WTC11 (cell line): ENCODE measurements at regions not wholly inside any gene's neighbourhood (a gene's known extent, or its start where the extent isn't known, plus 50 kb on each side); places are given as distances from the start of the nearest gene placed in this dataset.

Experiments
- ATAC-seq: fragments of 200-7000 bp; cut with Tn5 transposase; 2 replicates; pipeline ENCODE4 v1.10.0; 2021; ENCODE audit warnings: mild to moderate bottlenecking, moderate library complexity
- CTCF ChIA-PET: fragments of 300-600 bp; sonication (Branson Sonifier 250); formaldehyde crosslinking; loops from one replicate; lab custom pipeline; 2021; ENCODE audit warnings: antibody characterized with exemption; lab: Charles Lee
- POLR2A ChIA-PET: fragments of 350-600 bp; sonication (Branson Sonifier 250); formaldehyde crosslinking; loops from one replicate; lab custom pipeline; 2021; ENCODE audit warnings: antibody characterized with exemption; lab: Charles Lee
- DNase-seq: peaks from one replicate; pipeline ENCODE4 v3.0.0; 2021; ENCODE audit warnings: low spot score
- H3K27ac Mint-ChIP-seq: 2 replicates; pipeline ENCODE4 v1.8.0; 2021; ENCODE audit warnings: mixed read lengths
- H3K27me3 Mint-ChIP-seq: 2 replicates; pipeline ENCODE4 v1.8.0; 2021; ENCODE audit warnings: low read depth, mild to moderate bottlenecking, moderate library complexity, mixed read lengths
- H3K36me3 Mint-ChIP-seq: 2 replicates; pipeline ENCODE4 v1.8.0; 2021; ENCODE audit warnings: mixed read lengths
- H3K4me1 Mint-ChIP-seq: 2 replicates; pipeline ENCODE4 v1.8.0; 2022; ENCODE audit warnings: mixed read lengths
- H3K4me3 Mint-ChIP-seq: 2 replicates; pipeline ENCODE4 v1.8.0; 2021; ENCODE audit warnings: mild to moderate bottlenecking, moderate library complexity, mixed read lengths
- H3K9me3 Mint-ChIP-seq: 2 replicates; pipeline ENCODE4 v1.8.0; 2021; ENCODE audit warnings: mixed read lengths
- ATF2 ChIP-seq: sonication (generic); formaldehyde crosslinking; IDR thresholded peaks from 2 replicates; pipeline ENCODE4 v1.8.1; 2022; ENCODE audit warnings: low read depth, missing genetic modification reagents, borderline replicate concordance
- ATF3 ChIP-seq: sonication (generic); formaldehyde crosslinking; conservative IDR thresholded peaks from 2 replicates; pipeline ENCODE4 v1.8.1; 2022; ENCODE audit warnings: mild to moderate bottlenecking, missing genetic modification reagents
- CTCF ChIP-seq: fragments of 200-600 bp; IDR thresholded peaks from 2 replicates; pipeline ENCODE4 v1.8.0; 2022; ENCODE audit warnings: antibody characterized with exemption
- E2F4 ChIP-seq: sonication (generic); formaldehyde crosslinking; IDR thresholded peaks from 2 replicates; pipeline ENCODE4 v1.8.1; 2022; ENCODE audit warnings: low read depth, mild to moderate bottlenecking, moderate library complexity, missing genetic modification reagents, borderline replicate concordance
- EMX1 ChIP-seq: fragments of 250-450 bp; sonication (Bioruptor Pico); IDR thresholded peaks from 2 replicates; pipeline ENCODE4 v1.8.0; 2021; ENCODE audit warnings: mild to moderate bottlenecking
- HMGA2 ChIP-seq: fragments of 250-450 bp; sonication (Bioruptor Pico); IDR thresholded peaks from 2 replicates; pipeline ENCODE4 v1.4.0; 2021; ENCODE audit warnings: mild to moderate bottlenecking, moderate library complexity
- IRF1 ChIP-seq: sonication (generic); formaldehyde crosslinking; IDR thresholded peaks from 2 replicates; pipeline ENCODE4 v1.8.0; 2023; ENCODE audit warnings: missing genetic modification reagents
- JAZF1 ChIP-seq: fragments of 250-450 bp; sonication (Bioruptor Pico); IDR thresholded peaks from 2 replicates; pipeline ENCODE4 v1.9.0; 2021; ENCODE audit warnings: moderate library complexity, mild to moderate bottlenecking, inconsistent platforms
- MXD4 ChIP-seq: fragments of 250-450 bp; sonication (Bioruptor Pico); IDR thresholded peaks from 2 replicates; pipeline ENCODE4 v1.8.0; 2021; ENCODE audit warnings: mild to moderate bottlenecking, moderate library complexity, borderline replicate concordance
- NR3C1 ChIP-seq: sonication (generic); formaldehyde crosslinking; conservative IDR thresholded peaks from 2 replicates; pipeline ENCODE4 v1.8.1; 2023; ENCODE audit warnings: low read depth, mild to moderate bottlenecking, missing genetic modification reagents
- OVOL2 ChIP-seq: fragments of 250-450 bp; sonication (Bioruptor Pico); IDR thresholded peaks from 2 replicates; pipeline ENCODE4 v1.9.0; 2021; ENCODE audit warnings: mild to moderate bottlenecking, borderline replicate concordance
- PREB ChIP-seq: sonication (generic); formaldehyde crosslinking; IDR thresholded peaks from 2 replicates; pipeline ENCODE4 v1.8.1; 2022; ENCODE audit warnings: mild to moderate bottlenecking, missing genetic modification reagents, moderate library complexity, borderline replicate concordance
- SMAD3 ChIP-seq: sonication (generic); formaldehyde crosslinking; IDR thresholded peaks from 2 replicates; pipeline ENCODE4 v1.8.0; 2022; ENCODE audit warnings: missing genetic modification reagents, mild to moderate bottlenecking, borderline replicate concordance
- TCF7 ChIP-seq: sonication (generic); formaldehyde crosslinking; IDR thresholded peaks from 2 replicates; pipeline ENCODE4 v1.8.0; 2022; ENCODE audit warnings: mild to moderate bottlenecking, low read depth, missing genetic modification reagents, moderate library complexity
- TEAD4 ChIP-seq: sonication (generic); formaldehyde crosslinking; IDR thresholded peaks from 2 replicates; pipeline ENCODE4 v1.8.0; 2022; ENCODE audit warnings: mild to moderate bottlenecking, missing genetic modification reagents
- USF1 ChIP-seq: sonication (generic); formaldehyde crosslinking; IDR thresholded peaks from 2 replicates; pipeline ENCODE4 v1.8.0; 2022; ENCODE audit warnings: mild to moderate bottlenecking, missing genetic modification reagents
- ZMAT4 ChIP-seq: fragments of 250-450 bp; sonication (Bioruptor Pico); IDR thresholded peaks from 2 replicates; pipeline ENCODE4 v1.9.0; 2021; ENCODE audit warnings: mild to moderate bottlenecking
- ZNF317 ChIP-seq: sonication (generic); formaldehyde crosslinking; IDR thresholded peaks from 2 replicates; pipeline ENCODE4 v1.8.1; 2023; ENCODE audit warnings: low read depth, mild to moderate bottlenecking, moderate library complexity, missing genetic modification reagents, borderline replicate concordance
- ZNF416 ChIP-seq: fragments of 250-450 bp; sonication (Bioruptor Pico); IDR thresholded peaks from 2 replicates; pipeline ENCODE4 v1.9.0; 2021; ENCODE audit warnings: mild to moderate bottlenecking, inconsistent platforms
- ZNF512 ChIP-seq: sonication (generic); formaldehyde crosslinking; IDR thresholded peaks from 2 replicates; pipeline ENCODE4 v1.8.1; 2022; ENCODE audit warnings: missing genetic modification reagents, borderline replicate concordance

GRCh38 chr1:96510391-96510790, 211.2 kb upstream of the PTBP2 start:
- no peak for ATAC-seq
- no peak for DNase-seq
- POLR2A ChIA-PET: no interaction called here
- H3K27me3 Mint-ChIP-seq: no peaks in the 10 kb centered on the region
- CTCF ChIA-PET: interaction anchor here (1.1 kb wide), 1 partner anchor 274 kb away, joined by 3 read pairs; no protein-coding TSS in a partner anchor
- TF ChIP-seq IRF1 (CRISPR knock-in tag) (no peak), SMAD3 (CRISPR knock-in tag) (no peak), ZNF416 (CRISPR knock-in tag) (no peak), TEAD4 (CRISPR knock-in tag) (no peak), USF1 (CRISPR knock-in tag) (no peak), PREB (CRISPR knock-in tag) (no peak), E2F4 (CRISPR knock-in tag) (no peak), ATF3 (CRISPR knock-in tag) (no peak), TCF7 (no peak), CTCF (no peak), MXD4 (CRISPR knock-in tag) (no peak)
- TF ChIP-seq, all 79 proteins: peak for 0
- Mint-ChIP-seq H3K4me3 (no peak overlapping the region), H3K4me1 (peaks cover 21% of the 10 kb centered on the region), H3K9me3 (no peaks in the 10 kb centered on the region), H3K27ac (no peak overlapping the region), H3K36me3 (no peaks in the 10 kb centered on the region)

GRCh38 chr1:96510911-96511310, 210.7 kb upstream of the PTBP2 start:
- ATAC-seq (no peak), DNase-seq (no peak)
- Mint-ChIP-seq H3K27ac (no peak overlapping the region), H3K4me3 (no peak overlapping the region), H3K4me1 (peaks cover 21% of the 10 kb centered on the region), H3K27me3 (no peaks in the 10 kb centered on the region), H3K9me3 (no peaks in the 10 kb centered on the region), H3K36me3 (no peaks in the 10 kb centered on the region)
- POLR2A ChIA-PET: no interaction called here
- CTCF ChIA-PET: no interaction called here
- TF ChIP-seq ZNF317 (CRISPR knock-in tag) (no peak), EMX1 (CRISPR knock-in tag) (no peak), ZMAT4 (CRISPR knock-in tag) (no peak)

- POLR2A ChIA-PET: no interaction called here
- peaks cover 21% of the 10 kb centered on the region for H3K4me1 Mint-ChIP-seq
- no peak for TF ChIP-seq IRF1 (CRISPR knock-in tag)
- TF ChIP-seq OVOL2: no peak
- no peak for TF ChIP-seq JAZF1 (CRISPR knock-in tag)
- no peak for TF ChIP-seq NR3C1
- TF ChIP-seq HMGA2 (CRISPR knock-in tag): no peak
- no peak for TF ChIP-seq ZNF512
- TF ChIP-seq ATF2 (CRISPR knock-in tag): no peak
These were observed 208.4 kb upstream of the PTBP2 start for GRCh38 chr1:96513136-96513535.

More at GRCh38 chr1:96513136-96513535, 208.4 kb upstream of the PTBP2 start:
- H3K9me3 Mint-ChIP-seq: no peaks in the 10 kb centered on the region
- DNase-seq: no peak
- CTCF ChIA-PET: no interaction called here
- no peak overlapping the region for H3K4me3 Mint-ChIP-seq
- no peaks in the 10 kb centered on the region for H3K27me3 Mint-ChIP-seq
- no peak for ATAC-seq
- no peaks in the 10 kb centered on the region for H3K36me3 Mint-ChIP-seq
- no peak overlapping the region for H3K27ac Mint-ChIP-seq
